Activated CD4-positive, alpha-beta T cell treated with anti-CD3 and anti-CD28 coated beads, Interleukin-2, amount 50 U/mL, for 48 hours (primary cell): ENCODE measurements at regions not wholly inside any gene's neighbourhood (a gene's known extent, or its start where the extent isn't known, plus 50 kb on each side); places are given as distances from the start of the nearest gene placed in this dataset.
"Not testable (repeated sequence)": the region's sequence is repeated elsewhere in the genome, so short reads cannot be mapped to it uniquely, and the experiment has no call there.

Experiments used
- DNase-seq, 2 experiments: peaks; one replicate each; pipeline ENCODE4 v3.0.0-alpha.2; 2020

- DNase-seq: no peak
These were observed 68.8 kb upstream of the IYD start for GRCh38 chr6:150299873-150300485.

GRCh38 chr6:150301846-150302519, 66.8 kb upstream of the IYD start:
- peak; percentile 8 to 20 for DNase-seq

- DNase-seq: no peak
These were observed 66.2 kb upstream of the IYD start for GRCh38 chr6:150302520-150303176.

- no peak for DNase-seq
These were observed 65.6 kb upstream of the IYD start for GRCh38 chr6:150303256-150303655.

- no peak for DNase-seq
These were observed 64.4 kb upstream of the IYD start for GRCh38 chr6:150304429-150304828.

- no peak for DNase-seq
These were observed 62.5 kb upstream of the IYD start for GRCh38 chr6:150306290-150306689.

- no peak for DNase-seq
These were observed 61.3 kb upstream of the IYD start for GRCh38 chr6:150307520-150307919.

GRCh38 chr6:150308812-150309645, 59.8 kb upstream of the IYD start:
- DNase-seq: no peak

- no peak for DNase-seq
These were observed 58.3 kb upstream of the IYD start for GRCh38 chr6:150310539-150310938.

- DNase-seq: not testable (repeated sequence)
These were observed 57.5 kb upstream of the IYD start for GRCh38 chr6:150311149-150311944.

GRCh38 chr6:150312395-150312794, 56.4 kb upstream of the IYD start:
- DNase-seq: no peak

- no peak for DNase-seq
These were observed 55.8 kb upstream of the IYD start for GRCh38 chr6:150312844-150313584.

GRCh38 chr6:150313781-150314180, 55.0 kb upstream of the IYD start:
- no peak for DNase-seq

- no peak for DNase-seq
These were observed 54.3 kb upstream of the IYD start for GRCh38 chr6:150314230-150315188.

GRCh38 chr6:150315626-150316025, 53.2 kb upstream of the IYD start:
- no peak for DNase-seq

GRCh38 chr6:150316936-150317335, 51.9 kb upstream of the IYD start:
- no peak for DNase-seq
